ENCODE measurements at regions not wholly inside any gene's neighbourhood (a gene's known extent, or its start where the extent isn't known, plus 50 kb on each side); places are given as distances from the start of the nearest gene placed in this dataset.

DNA sequence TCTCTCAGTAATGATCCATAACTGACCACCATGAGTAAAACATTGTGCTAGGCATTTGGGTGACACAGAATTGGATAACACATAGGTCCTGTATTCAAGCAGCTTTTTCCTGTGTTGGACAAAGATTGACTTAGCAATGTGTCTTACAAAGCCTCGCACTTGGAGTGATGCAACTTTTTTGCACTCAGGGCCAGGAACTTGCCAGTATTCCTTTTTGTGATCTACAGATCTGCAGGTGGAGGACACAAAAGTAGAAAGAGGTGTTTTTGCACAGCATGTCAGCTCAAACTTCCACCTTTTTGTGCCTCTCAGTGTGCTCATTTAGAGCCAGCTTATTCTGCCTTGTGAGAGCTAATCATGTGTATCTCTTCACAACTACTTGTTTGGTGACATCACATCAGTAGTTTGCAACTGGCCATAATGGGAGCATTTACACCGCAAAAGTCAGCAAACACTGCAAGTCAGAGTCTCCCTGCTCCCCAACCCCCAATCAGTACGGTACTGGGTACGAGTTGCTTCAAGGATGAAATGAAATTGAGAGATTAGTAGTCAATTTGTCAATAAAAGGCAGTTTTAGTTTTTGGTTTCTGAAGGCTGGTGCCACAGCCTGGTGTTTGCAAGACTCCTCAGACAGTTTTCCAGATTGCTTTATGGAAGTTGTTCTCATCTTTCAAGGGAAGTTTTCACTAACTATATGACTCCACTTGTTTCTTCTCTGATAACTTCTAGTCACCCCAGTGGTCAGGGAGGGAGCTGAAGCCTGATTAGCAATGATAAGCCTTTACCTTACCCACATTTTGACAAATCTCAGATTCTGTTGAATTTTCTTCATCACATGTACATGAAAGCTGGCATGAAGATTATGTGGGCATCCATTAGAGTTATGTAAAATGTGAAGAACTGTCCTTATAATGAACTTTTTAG lies 149.1 kb downstream of the PDCD6IP start:
- no peaks in the 10 kb centered on the region for H3K36me3 Mint-ChIP-seq (ENCODE audit: insufficient read depth)
- no peak for TF ChIP-seq CTCF (IDR thresholded peaks at IDR 0.05; ENCODE audit: unreplicated experiment)

DNA sequence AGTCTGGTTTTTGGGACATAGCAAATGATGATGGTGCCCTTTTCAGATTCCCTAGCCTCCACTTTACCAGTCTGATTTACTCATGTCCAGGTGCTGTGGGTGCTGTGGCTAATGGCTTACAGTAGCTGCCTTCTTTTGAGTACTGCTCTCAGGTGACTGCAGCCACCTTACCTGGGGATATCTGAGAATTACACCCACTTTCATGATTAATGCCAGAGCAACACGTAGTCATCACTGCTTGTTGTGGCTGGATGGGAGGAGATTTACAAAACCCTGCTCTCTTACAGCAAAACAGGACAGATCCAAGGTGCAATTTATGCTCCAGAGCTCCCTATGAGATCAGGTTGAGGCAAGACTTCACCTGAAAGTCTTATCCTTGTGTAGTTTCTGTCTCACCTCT lies 150.6 kb downstream of the PDCD6IP start:
- Mint-ChIP-seq H3K4me1 (ENCODE audit: low read depth) (no peaks in the 10 kb centered on the region), H3K27ac (no peak overlapping the region), H3K36me3 (ENCODE audit: insufficient read depth) (no peaks in the 10 kb centered on the region), H3K4me3 (ENCODE audit: low read depth) (no peak overlapping the region), H3K9me3 (ENCODE audit: low read depth) (no peaks in the 10 kb centered on the region), H3K27me3 (peaks cover 16% of the 10 kb centered on the region)
- no peak for DNase-seq (ENCODE audit: low spot score, unreplicated experiment)
- TF ChIP-seq CTCF (IDR thresholded peaks at IDR 0.05; ENCODE audit: unreplicated experiment), result no peak

More for the DNA sequence above, 149.1 kb downstream of the PDCD6IP start:
- no peaks in the 10 kb centered on the region for H3K9me3 Mint-ChIP-seq (ENCODE audit: low read depth)
- H3K27me3 Mint-ChIP-seq, result peaks cover 14% of the 10 kb centered on the region
- H3K27ac Mint-ChIP-seq, result no peak overlapping the region
- no peak overlapping the region for H3K4me3 Mint-ChIP-seq (ENCODE audit: low read depth)
- no peak for DNase-seq (ENCODE audit: low spot score, unreplicated experiment)
- no peaks in the 10 kb centered on the region for H3K4me1 Mint-ChIP-seq (ENCODE audit: low read depth)

- Mint-ChIP-seq H3K36me3 (ENCODE audit: insufficient read depth) (no peaks in the 10 kb centered on the region), H3K27ac (no peak overlapping the region), H3K27me3 (peaks cover 16% of the 10 kb centered on the region), H3K4me3 (ENCODE audit: low read depth) (no peak overlapping the region), H3K9me3 (ENCODE audit: low read depth) (no peaks in the 10 kb centered on the region), H3K4me1 (ENCODE audit: low read depth) (peaks cover 2% of the 10 kb centered on the region)
- no peak for DNase-seq (ENCODE audit: low spot score, unreplicated experiment)
- peak; percentile 27 for TF ChIP-seq CTCF (IDR thresholded peaks at IDR 0.05; ENCODE audit: unreplicated experiment)
Observed at GRCh38 chr3:33954956-33955355, 156.5 kb downstream of the PDCD6IP start.

DNA sequence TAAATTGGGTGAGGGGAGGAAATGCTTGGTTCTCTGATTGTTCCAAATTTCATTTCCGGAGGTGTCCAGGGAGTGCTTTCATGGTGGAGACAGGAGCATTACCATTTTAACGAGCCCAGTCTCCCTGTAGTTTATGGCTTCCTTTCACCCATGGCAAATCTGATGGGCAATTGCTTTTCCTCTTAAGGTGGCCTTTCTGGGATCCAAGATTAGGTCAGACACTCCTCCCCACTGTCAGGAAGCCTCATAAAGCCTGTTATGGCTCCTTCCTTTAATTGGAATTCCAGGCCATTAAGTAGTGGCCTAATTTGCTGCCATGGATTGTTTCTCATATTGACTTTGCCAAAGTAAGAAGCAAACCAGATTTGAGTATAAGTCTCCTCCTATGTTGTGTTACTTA lies 157.8 kb downstream of the PDCD6IP start:
- no peak for TF ChIP-seq CTCF (IDR thresholded peaks at IDR 0.05; ENCODE audit: unreplicated experiment)
- Mint-ChIP-seq H3K27me3 (peaks cover 12% of the 10 kb centered on the region), H3K4me3 (ENCODE audit: low read depth) (no peak overlapping the region), H3K4me1 (ENCODE audit: low read depth) (peaks cover 2% of the 10 kb centered on the region), H3K9me3 (ENCODE audit: low read depth) (no peaks in the 10 kb centered on the region), H3K36me3 (ENCODE audit: insufficient read depth) (no peaks in the 10 kb centered on the region), H3K27ac (no peak overlapping the region)
- DNase-seq (ENCODE audit: low spot score, unreplicated experiment), result no peak

DNA sequence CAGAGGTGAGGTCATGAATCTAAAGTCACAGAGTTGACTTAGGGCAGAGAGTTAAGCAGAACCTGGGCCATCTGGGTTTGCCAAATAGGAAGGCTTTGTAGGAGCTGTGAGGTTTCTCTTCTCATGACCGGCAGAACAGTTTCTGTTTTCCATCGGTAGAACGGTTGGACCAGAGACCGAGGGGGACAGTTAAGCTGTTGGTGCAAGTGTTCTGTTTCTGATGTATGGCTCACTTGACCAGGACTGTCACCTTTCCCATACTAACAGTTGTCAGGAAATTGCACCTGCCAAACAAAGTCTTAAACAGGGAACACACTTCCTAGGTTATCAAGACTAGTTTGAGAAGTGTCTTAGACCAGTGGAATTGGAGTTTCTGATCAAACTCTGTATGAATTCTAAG lies 158.3 kb downstream of the PDCD6IP start:
- DNase-seq (ENCODE audit: low spot score, unreplicated experiment), result no peak
- no peak for TF ChIP-seq CTCF (IDR thresholded peaks at IDR 0.05; ENCODE audit: unreplicated experiment)
- no peak overlapping the region for H3K27ac Mint-ChIP-seq
- H3K4me1 Mint-ChIP-seq (ENCODE audit: low read depth), result peaks cover 2% of the 10 kb centered on the region
- no peak overlapping the region for H3K4me3 Mint-ChIP-seq (ENCODE audit: low read depth)
- peaks cover 7% of the 10 kb centered on the region for H3K27me3 Mint-ChIP-seq
- no peaks in the 10 kb centered on the region for H3K36me3 Mint-ChIP-seq (ENCODE audit: insufficient read depth)
- no peaks in the 10 kb centered on the region for H3K9me3 Mint-ChIP-seq (ENCODE audit: low read depth)
